Left lung (tissue), 4 donors: ENCODE measurements at regions not wholly inside any gene's neighbourhood (a gene's known extent, or its start where the extent isn't known, plus 50 kb on each side); places are given as distances from the start of the nearest gene placed in this dataset.
"Not testable (repeated sequence)": the region's sequence is repeated elsewhere in the genome, so short reads cannot be mapped to it uniquely, and the experiment has no call there.

Source experiments
- ATAC-seq: fragments of 200-7000 bp; cut with Tn5 transposase; one replicate; pipeline ENCODE4 v1.9.1; 2020; ENCODE audit warnings: moderate library complexity
- DNase-seq, 4 donors: peaks; one replicate each; pipeline ENCODE4 v3.0.0-alpha.2; 2013 to 2020
- H3K27ac ChIP-seq, 2 donors: fragments of 200-600 bp; sonication (generic) in 1 of 2; one replicate each; pipeline versions ENCODE4 v1.5.0 to v1.8.0; 2020 to 2021
- H3K27me3 ChIP-seq, 2 donors: fragments of 200-600 bp; sonication (generic) in 1 of 2; one replicate each; pipeline versions ENCODE4 v1.5.0 to v1.8.0; 2020 to 2021
- H3K36me3 ChIP-seq, 2 donors: fragments of 200-600 bp; sonication (generic) in 1 of 2; one replicate each; pipeline versions ENCODE4 v1.5.0 to v1.8.0; 2020 to 2021
- H3K4me1 ChIP-seq, 2 donors: fragments of 200-600 bp; one replicate each; pipeline ENCODE4 v1.8.0; 2021
- H3K4me3 ChIP-seq, 2 donors: fragments of 200-600 bp; sonication (generic) in 1 of 2; one replicate each; pipeline versions ENCODE4 v1.5.0 to v1.8.0; 2020 to 2021; ENCODE audit warnings: mild to moderate bottlenecking in 1 of 2
- H3K9me3 ChIP-seq, 2 donors: fragments of 200-600 bp; sonication (generic) in 1 of 2; one replicate each; pipeline versions ENCODE4 v1.5.0 to v1.8.0; 2020 to 2021
- intact Hi-C, 2 donors: fragments of 100-400 bp; cut with DNase I; formaldehyde crosslinking; loops; one replicate each; pipeline versions ENCODE4 v1.11.2 to v1.14.2; 2022
- TF ChIP-seq, protein P1 (sequence below), 2 donors: fragments of 200-600 bp; sonication (generic) in 1 of 2; IDR thresholded peaks; one replicate each; pipeline versions ENCODE4 v1.5.0 to v1.8.0; 2021; ENCODE audit warnings: antibody characterized with exemption in 2 of 2
- donor health status: DM: no; HTN: yes; CAD: no.
- donor health status: DM: no; HTN: no; CAD: no.

DNA sequence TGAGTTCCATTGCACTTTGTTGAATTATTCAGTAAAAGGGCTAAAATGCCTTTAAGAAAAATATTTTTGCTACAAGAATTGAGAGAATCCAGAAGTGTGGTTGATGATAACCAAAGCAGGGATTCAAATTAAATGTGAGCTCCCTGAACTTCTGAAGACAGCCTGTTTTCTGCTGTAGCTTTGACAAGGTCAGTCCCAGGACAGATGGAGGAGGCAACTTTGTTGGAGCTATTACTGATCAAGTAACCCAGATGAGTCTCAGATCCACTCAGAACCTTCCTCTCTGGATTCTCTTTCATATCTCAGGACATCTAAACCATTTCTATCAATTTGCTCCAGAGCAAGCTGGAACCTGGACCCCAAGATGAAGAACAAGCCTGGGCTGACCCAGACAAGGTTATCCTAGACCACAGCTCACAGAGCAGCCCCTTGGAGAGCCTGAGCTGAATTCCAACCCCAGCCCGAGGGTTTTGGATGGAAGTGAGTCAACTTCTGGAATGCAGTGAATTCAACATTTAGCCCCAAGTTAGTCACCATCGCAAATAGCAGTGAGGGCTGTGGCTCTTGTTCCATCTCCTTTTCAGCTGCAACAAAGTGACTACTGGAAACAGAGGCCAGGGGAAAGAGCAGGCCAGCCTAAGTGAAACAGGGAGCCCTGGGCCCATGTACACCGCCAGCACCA, 137.8 kb upstream of the TSC22D1 start:
- Histone ChIP-seq H3K4me1 (peaks cover 0 to 5% of the 10 kb centered on the region in 2 donors), H3K27me3 (no peaks in the 10 kb centered on the region), H3K9me3 (no peaks in the 10 kb centered on the region), H3K4me3 (no peak overlapping the region), H3K36me3 (no peaks in the 10 kb centered on the region), H3K27ac (peak overlapping the region in 1 of 2 donors; percentile 34)
- TF ChIP-seq, protein P1, sequence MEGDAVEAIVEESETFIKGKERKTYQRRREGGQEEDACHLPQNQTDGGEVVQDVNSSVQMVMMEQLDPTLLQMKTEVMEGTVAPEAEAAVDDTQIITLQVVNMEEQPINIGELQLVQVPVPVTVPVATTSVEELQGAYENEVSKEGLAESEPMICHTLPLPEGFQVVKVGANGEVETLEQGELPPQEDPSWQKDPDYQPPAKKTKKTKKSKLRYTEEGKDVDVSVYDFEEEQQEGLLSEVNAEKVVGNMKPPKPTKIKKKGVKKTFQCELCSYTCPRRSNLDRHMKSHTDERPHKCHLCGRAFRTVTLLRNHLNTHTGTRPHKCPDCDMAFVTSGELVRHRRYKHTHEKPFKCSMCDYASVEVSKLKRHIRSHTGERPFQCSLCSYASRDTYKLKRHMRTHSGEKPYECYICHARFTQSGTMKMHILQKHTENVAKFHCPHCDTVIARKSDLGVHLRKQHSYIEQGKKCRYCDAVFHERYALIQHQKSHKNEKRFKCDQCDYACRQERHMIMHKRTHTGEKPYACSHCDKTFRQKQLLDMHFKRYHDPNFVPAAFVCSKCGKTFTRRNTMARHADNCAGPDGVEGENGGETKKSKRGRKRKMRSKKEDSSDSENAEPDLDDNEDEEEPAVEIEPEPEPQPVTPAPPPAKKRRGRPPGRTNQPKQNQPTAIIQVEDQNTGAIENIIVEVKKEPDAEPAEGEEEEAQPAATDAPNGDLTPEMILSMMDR (IDR thresholded peaks at IDR 0.05), result no peak
- intact Hi-C loops, result no loop called here
- ATAC-seq (peak; percentile 65), DNase-seq (no peak)

- Histone ChIP-seq H3K4me3 (no peak overlapping the region), H3K4me1 (peaks cover 0 to 5% of the 10 kb centered on the region in 2 donors), H3K27ac (no peak overlapping the region), H3K36me3 (no peaks in the 10 kb centered on the region), H3K9me3 (no peaks in the 10 kb centered on the region), H3K27me3 (no peaks in the 10 kb centered on the region)
- ATAC-seq (no peak), DNase-seq (no peak)
- intact Hi-C loops, result no loop called here
- TF ChIP-seq, protein P1 (IDR thresholded peaks at IDR 0.05), result no peak
Observed at GRCh38 chr13:44711706-44712105, 135.6 kb upstream of the TSC22D1 start.

- no peak overlapping the region for H3K4me3 ChIP-seq
- intact Hi-C loops, result no loop called here
- peaks cover 0 to 5% of the 10 kb centered on the region in 2 donors for H3K4me1 ChIP-seq
- H3K36me3 ChIP-seq, result no peaks in the 10 kb centered on the region
- no peaks in the 10 kb centered on the region for H3K9me3 ChIP-seq
- no peak overlapping the region for H3K27ac ChIP-seq
- no peaks in the 10 kb centered on the region for H3K27me3 ChIP-seq
- DNase-seq (no peak), ATAC-seq (peak; percentile 66)
- TF ChIP-seq, protein P1 (IDR thresholded peaks at IDR 0.05), result no peak
Observed at GRCh38 chr13:44710576-44710975, 134.4 kb upstream of the TSC22D1 start.

DNA sequence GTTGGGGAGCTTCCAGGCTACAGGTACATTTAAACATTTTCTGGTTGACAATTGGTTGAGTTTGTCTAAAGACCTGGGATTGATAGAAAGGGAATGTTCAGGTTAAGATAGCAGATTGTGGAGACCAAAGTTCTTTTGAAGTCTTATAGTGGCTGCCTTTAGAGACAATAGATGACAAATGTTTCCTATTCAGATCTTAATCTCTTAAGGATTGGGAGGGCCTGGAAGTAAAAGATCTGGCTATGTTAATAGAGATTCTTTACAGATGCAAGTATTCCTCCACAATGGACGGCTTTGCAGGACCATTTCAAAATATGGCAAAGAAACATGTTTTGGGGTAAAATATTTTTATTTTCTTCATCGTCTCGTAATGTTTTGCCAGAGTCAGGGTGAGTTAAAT, 128.7 kb upstream of the TSC22D1 start:
- H3K9me3 ChIP-seq, H3K36me3 ChIP-seq, H3K27ac ChIP-seq, H3K27me3 ChIP-seq, ATAC-seq, intact Hi-C loops, DNase-seq, H3K4me3 ChIP-seq, H3K4me1 ChIP-seq: not testable (repeated sequence)

GRCh38 chr13:44703371-44703770, 127.2 kb upstream of the TSC22D1 start:
- Histone ChIP-seq H3K4me3 (no peak overlapping the region), H3K9me3 (no peaks in the 10 kb centered on the region), H3K27me3 (no peaks in the 10 kb centered on the region), H3K27ac (no peak overlapping the region), H3K4me1 (no peaks in the 10 kb centered on the region), H3K36me3 (no peaks in the 10 kb centered on the region)
- intact Hi-C loops, result no loop called here
- ATAC-seq (no peak), DNase-seq (no peak)
- TF ChIP-seq, protein P1 (IDR thresholded peaks at IDR 0.05), result no peak

DNA sequence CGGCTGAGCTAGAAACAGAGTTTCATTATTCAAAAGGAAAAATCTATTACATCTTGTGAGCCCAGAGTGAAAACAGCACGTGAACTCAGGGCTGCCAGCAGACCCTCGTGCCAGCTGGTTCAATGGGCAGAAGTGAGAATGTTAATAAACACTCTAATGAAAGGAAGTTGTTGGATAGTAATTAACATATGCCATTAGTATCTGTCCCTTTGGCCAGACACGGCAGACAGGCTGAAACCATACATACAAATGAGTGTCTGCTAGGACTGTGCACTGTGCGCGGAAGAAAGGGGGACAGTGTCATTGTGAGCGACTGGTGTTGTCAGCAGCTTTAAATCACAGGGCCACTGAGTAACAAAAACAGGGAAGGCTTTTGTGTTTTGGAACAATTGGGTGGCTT, 121.9 kb upstream of the TSC22D1 start:
- DNase-seq, result no peak
- H3K9me3 ChIP-seq, result no peaks in the 10 kb centered on the region
- no peaks in the 10 kb centered on the region for H3K4me1 ChIP-seq
- no peak overlapping the region for H3K4me3 ChIP-seq
- no peak for ATAC-seq
- H3K27me3 ChIP-seq, result no peaks in the 10 kb centered on the region
- H3K36me3 ChIP-seq, result no peaks in the 10 kb centered on the region
- intact Hi-C loops, result no loop called here
- TF ChIP-seq, protein P1 (IDR thresholded peaks at IDR 0.05), result no peak
- H3K27ac ChIP-seq, result no peak overlapping the region
